AG04450 (cell line): ENCODE measurements at regions not wholly inside any gene's neighbourhood (a gene's known extent, or its start where the extent isn't known, plus 50 kb on each side); places are given as distances from the start of the nearest gene placed in this dataset.
"Not testable (repeated sequence)": the region's sequence is repeated elsewhere in the genome, so short reads cannot be mapped to it uniquely, and the experiment has no call there.

ENCODE experiments used
- CTCF ChIA-PET: fragments of 300-600, 350-600 bp; formaldehyde crosslinking; extraction: SDS; loops from one replicate; lab custom pipeline; 2022; ENCODE audit warnings: antibody characterized with exemption, inconsistent platforms; lab: Charles Lee
- POLR2A ChIA-PET: fragments of 350-600 bp; formaldehyde crosslinking; extraction: SDS; loops from one replicate; lab custom pipeline; 2021; ENCODE audit warnings: antibody characterized with exemption, inconsistent platforms; lab: Yijun Ruan, JAX
- DNase-seq: peaks from one replicate; pipeline ENCODE4 v3.0.0-alpha.2; 2011; ENCODE audit warnings: low read depth, low spot score
- H3K27ac ChIP-seq: one replicate; pipeline ENCODE4 v1.5.1; 2012; ENCODE audit warnings: low read depth, low read length, control low read depth
- H3K27me3 ChIP-seq: one replicate; pipeline ENCODE4 v1.6.0; 2012; ENCODE audit warnings: low read length; ENCODE audit not compliant: control insufficient read depth, insufficient read depth
- H3K4me3 ChIP-seq: 2 replicates; pipeline ENCODE4 v1.5.1; 2011; ENCODE audit warnings: mild to moderate bottlenecking, low read depth, low read length, control low read depth
- H3K9me3 ChIP-seq: 2 replicates; pipeline ENCODE4 v1.5.1; 2012; ENCODE audit warnings: low read length; ENCODE audit not compliant: control insufficient read depth, insufficient read depth
- CTCF ChIP-seq: IDR thresholded peaks from 2 replicates; pipeline ENCODE4 v1.5.1; 2011; ENCODE audit warnings: low read depth, low read length, control low read depth, inconsistent platforms

- Histone ChIP-seq H3K9me3 (no peaks in the 10 kb centered on the region), H3K27me3 (peaks cover 6% of the 10 kb centered on the region), H3K4me3 (no peak overlapping the region), H3K27ac (no peak overlapping the region)
- POLR2A ChIA-PET: interaction anchor here (0.7 kb wide), 1 partner anchor 56 kb away, joined by 3 read pairs; no protein-coding TSS in a partner anchor
- peak; percentile 11 for DNase-seq
- CTCF ChIA-PET: interaction anchor here (0.6 to 0.7 kb wide), 2 partner anchors 9 to 190 kb away, joined by 3 to 4 read pairs; no protein-coding TSS in a partner anchor
- TF ChIP-seq CTCF: no peak
Measured at GRCh38 chr6:156589281-156589680, 187.9 kb upstream of the ARID1B start.

- no peak for DNase-seq
- Histone ChIP-seq H3K4me3 (no peak overlapping the region), H3K27ac (no peak overlapping the region), H3K9me3 (no peaks in the 10 kb centered on the region), H3K27me3 (peaks cover 6% of the 10 kb centered on the region)
- CTCF ChIA-PET: interaction anchor here (0.7 kb wide), 1 partner anchor 422 kb away, joined by 4 read pairs; no protein-coding TSS in a partner anchor
- POLR2A ChIA-PET: no interaction called here
- TF ChIP-seq CTCF: no peak
Measured at GRCh38 chr6:156587751-156588301, 189.4 kb upstream of the ARID1B start.

GRCh38 chr6:156587071-156587470 is 190.1 kb upstream of the ARID1B start:
- ChIA-PET POLR2A (no interaction called here), CTCF (no interaction called here)
- Histone ChIP-seq H3K27me3 (peaks cover 6% of the 10 kb centered on the region), H3K4me3 (no peak overlapping the region), H3K9me3 (no peaks in the 10 kb centered on the region), H3K27ac (no peak overlapping the region)
- DNase-seq: no peak
- TF ChIP-seq CTCF: no peak

- no peak for TF ChIP-seq CTCF
- ChIA-PET POLR2A (no interaction called here), CTCF (no interaction called here)
- Histone ChIP-seq H3K27ac (no peak overlapping the region), H3K27me3 (peaks cover 6% of the 10 kb centered on the region), H3K9me3 (no peaks in the 10 kb centered on the region), H3K4me3 (no peak overlapping the region)
- no peak for DNase-seq
Measured at GRCh38 chr6:156585859-156586258, 191.3 kb upstream of the ARID1B start.

- DNase-seq, POLR2A ChIA-PET, H3K9me3 ChIP-seq, H3K4me3 ChIP-seq, H3K27me3 ChIP-seq, CTCF ChIA-PET, H3K27ac ChIP-seq: not testable (repeated sequence)
Measured at GRCh38 chr6:156584121-156584520, 193.1 kb upstream of the ARID1B start.
